ENCODE measurements at regions not wholly inside any gene's neighbourhood (a gene's known extent, or its start where the extent isn't known, plus 50 kb on each side); places are given as distances from the start of the nearest gene placed in this dataset.

- H3K36me3 ChIP-seq (ENCODE audit: insufficient read depth, low read length): no peaks in the 10 kb centered on the region
- H3K27ac ChIP-seq (ENCODE audit: low read depth, low read length): no peak overlapping the region
- peaks cover 4% of the 10 kb centered on the region for H3K4me1 ChIP-seq (ENCODE audit: insufficient read depth, low read length)
- H3K27me3 ChIP-seq (ENCODE audit: insufficient read depth, low read length): no peaks in the 10 kb centered on the region
- Mint-ChIP-seq H3K27me3 (ENCODE audit: low read depth, unreplicated experiment) (no peaks in the 10 kb centered on the region), H3K36me3 (ENCODE audit: low read depth, unreplicated experiment) (no peaks in the 10 kb centered on the region), H3K27ac (ENCODE audit: unreplicated experiment) (no peak overlapping the region), H3K4me1 (ENCODE audit: low read depth, unreplicated experiment) (peaks cover 2% of the 10 kb centered on the region), H3K9me3 (ENCODE audit: unreplicated experiment) (peaks cover 3% of the 10 kb centered on the region), H3K4me3 (ENCODE audit: unreplicated experiment) (no peak overlapping the region)
- DNase-seq (ENCODE audit: low read depth) (no peak), FAIRE-seq (peak; percentile 65)
- no peaks in the 10 kb centered on the region for H3K79me2 ChIP-seq (ENCODE audit: insufficient read depth, low read length)
- H3K4me3 ChIP-seq (ENCODE audit: insufficient read depth, low read depth, low read length): no peak overlapping the region
- TF ChIP-seq, protein P1, sequence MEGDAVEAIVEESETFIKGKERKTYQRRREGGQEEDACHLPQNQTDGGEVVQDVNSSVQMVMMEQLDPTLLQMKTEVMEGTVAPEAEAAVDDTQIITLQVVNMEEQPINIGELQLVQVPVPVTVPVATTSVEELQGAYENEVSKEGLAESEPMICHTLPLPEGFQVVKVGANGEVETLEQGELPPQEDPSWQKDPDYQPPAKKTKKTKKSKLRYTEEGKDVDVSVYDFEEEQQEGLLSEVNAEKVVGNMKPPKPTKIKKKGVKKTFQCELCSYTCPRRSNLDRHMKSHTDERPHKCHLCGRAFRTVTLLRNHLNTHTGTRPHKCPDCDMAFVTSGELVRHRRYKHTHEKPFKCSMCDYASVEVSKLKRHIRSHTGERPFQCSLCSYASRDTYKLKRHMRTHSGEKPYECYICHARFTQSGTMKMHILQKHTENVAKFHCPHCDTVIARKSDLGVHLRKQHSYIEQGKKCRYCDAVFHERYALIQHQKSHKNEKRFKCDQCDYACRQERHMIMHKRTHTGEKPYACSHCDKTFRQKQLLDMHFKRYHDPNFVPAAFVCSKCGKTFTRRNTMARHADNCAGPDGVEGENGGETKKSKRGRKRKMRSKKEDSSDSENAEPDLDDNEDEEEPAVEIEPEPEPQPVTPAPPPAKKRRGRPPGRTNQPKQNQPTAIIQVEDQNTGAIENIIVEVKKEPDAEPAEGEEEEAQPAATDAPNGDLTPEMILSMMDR (IDR thresholded peaks at IDR 0.05; ENCODE audit: insufficient read depth, low read depth, low read length): no peak
- no peak for TF ChIP-seq EZH2 (IDR thresholded peaks at IDR 0.05; ENCODE audit: insufficient read depth, low read length)
- no peak overlapping the region for H3K4me2 ChIP-seq (ENCODE audit: low read length)
- H3K9ac ChIP-seq (ENCODE audit: low read length): no peak overlapping the region
- no peaks in the 10 kb centered on the region for H4K20me1 ChIP-seq (ENCODE audit: insufficient read depth, low read length)
- H3K9me3 ChIP-seq (ENCODE audit: insufficient read depth, low read depth, low read length): no peaks in the 10 kb centered on the region
- H2AFZ ChIP-seq (ENCODE audit: low read depth, low read length): no peak overlapping the region
Observed at GRCh38 chr6:113060664-113061063, 713.5 kb downstream of the RFPL4B start.

GRCh38 chr6:113065611-113066010, 718.5 kb downstream of the RFPL4B start:
- Histone ChIP-seq H4K20me1 (ENCODE audit: insufficient read depth, low read length) (no peaks in the 10 kb centered on the region), H3K79me2 (ENCODE audit: insufficient read depth, low read length) (no peaks in the 10 kb centered on the region), H3K36me3 (ENCODE audit: insufficient read depth, low read length) (no peaks in the 10 kb centered on the region), H3K4me3 (ENCODE audit: insufficient read depth, low read depth, low read length) (no peak overlapping the region), H3K4me2 (ENCODE audit: low read length) (peak overlapping the region; percentile 34), H3K9ac (ENCODE audit: low read length) (no peak overlapping the region), H3K27me3 (ENCODE audit: insufficient read depth, low read length) (no peaks in the 10 kb centered on the region), H2AFZ (ENCODE audit: low read depth, low read length) (peak overlapping the region; percentile 48), H3K4me1 (ENCODE audit: insufficient read depth, low read length) (peaks cover 28% of the 10 kb centered on the region), H3K9me3 (ENCODE audit: insufficient read depth, low read depth, low read length) (no peaks in the 10 kb centered on the region), H3K27ac (ENCODE audit: low read depth, low read length) (peak overlapping the region; percentile 0)
- H3K27ac Mint-ChIP-seq (ENCODE audit: unreplicated experiment): peak overlapping the region; percentile 64
- DNase-seq (ENCODE audit: low read depth): peak; percentile 74
- H3K4me1 Mint-ChIP-seq (ENCODE audit: low read depth, unreplicated experiment): peaks cover 26% of the 10 kb centered on the region
- peaks cover 3% of the 10 kb centered on the region for H3K36me3 Mint-ChIP-seq (ENCODE audit: low read depth, unreplicated experiment)
- H3K9me3 Mint-ChIP-seq (ENCODE audit: unreplicated experiment): peaks cover 10% of the 10 kb centered on the region
- H3K4me3 Mint-ChIP-seq (ENCODE audit: unreplicated experiment): no peak overlapping the region
- peak; percentile 20 for FAIRE-seq
- no peak for TF ChIP-seq EZH2 (IDR thresholded peaks at IDR 0.05; ENCODE audit: insufficient read depth, low read length)
- TF ChIP-seq, protein P1 (IDR thresholded peaks at IDR 0.05; ENCODE audit: insufficient read depth, low read depth, low read length): no peak
- no peaks in the 10 kb centered on the region for H3K27me3 Mint-ChIP-seq (ENCODE audit: low read depth, unreplicated experiment)

DNA sequence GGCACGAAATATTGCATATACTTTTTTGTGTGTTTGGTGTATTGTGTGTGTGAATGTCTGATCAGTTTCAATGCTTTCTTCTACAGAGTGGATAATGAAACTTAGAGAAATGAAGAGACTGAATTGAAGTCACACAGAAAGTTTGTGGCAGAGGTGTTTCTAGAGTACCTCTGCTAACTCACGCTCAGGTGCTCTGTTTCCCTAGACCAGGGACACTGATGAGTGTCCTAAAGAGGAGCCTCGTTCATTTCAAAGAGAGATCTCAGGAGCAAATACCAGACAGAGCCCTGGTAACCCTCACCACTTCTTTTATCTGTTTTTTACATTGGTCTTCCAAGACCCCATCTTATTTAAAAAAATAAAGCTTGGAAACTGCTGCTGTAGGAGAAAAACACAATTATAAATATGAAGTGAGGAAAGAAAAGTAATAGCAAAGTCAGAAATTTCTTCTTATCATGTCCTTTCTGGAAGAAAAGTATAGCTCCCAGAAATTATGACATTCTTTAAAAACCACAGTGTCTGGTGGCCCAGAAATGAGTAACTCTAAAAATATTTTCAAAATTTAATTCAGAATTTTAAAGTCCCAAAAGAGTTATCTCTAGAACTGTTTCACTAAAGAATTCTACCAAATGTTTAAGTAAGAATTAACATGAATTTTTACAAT, 720.6 kb downstream of the RFPL4B start:
- Mint-ChIP-seq H3K4me3 (ENCODE audit: unreplicated experiment) (peak overlapping the region; percentile 69), H3K27me3 (ENCODE audit: low read depth, unreplicated experiment) (no peaks in the 10 kb centered on the region), H3K4me1 (ENCODE audit: low read depth, unreplicated experiment) (peaks cover 27% of the 10 kb centered on the region), H3K9me3 (ENCODE audit: unreplicated experiment) (peaks cover 10% of the 10 kb centered on the region), H3K36me3 (ENCODE audit: low read depth, unreplicated experiment) (peaks cover 3% of the 10 kb centered on the region), H3K27ac (ENCODE audit: unreplicated experiment) (peak overlapping the region; percentile 95)
- no peak overlapping the region for H3K4me3 ChIP-seq (ENCODE audit: insufficient read depth, low read depth, low read length)
- no peaks in the 10 kb centered on the region for H3K27me3 ChIP-seq (ENCODE audit: insufficient read depth, low read length)
- H3K27ac ChIP-seq (ENCODE audit: low read depth, low read length): peak overlapping the region; percentile 79
- no peaks in the 10 kb centered on the region for H3K79me2 ChIP-seq (ENCODE audit: insufficient read depth, low read length)
- H3K4me2 ChIP-seq (ENCODE audit: low read length): peak overlapping the region; percentile 60
- no peak for FAIRE-seq
- H3K4me1 ChIP-seq (ENCODE audit: insufficient read depth, low read length): peaks cover 28% of the 10 kb centered on the region
- no peaks in the 10 kb centered on the region for H3K9me3 ChIP-seq (ENCODE audit: insufficient read depth, low read depth, low read length)
- H2AFZ ChIP-seq (ENCODE audit: low read depth, low read length): peak overlapping the region; percentile 3
- no peak for TF ChIP-seq EZH2 (IDR thresholded peaks at IDR 0.05; ENCODE audit: insufficient read depth, low read length)
- TF ChIP-seq, protein P1 (IDR thresholded peaks at IDR 0.05; ENCODE audit: insufficient read depth, low read depth, low read length): no peak
- H3K9ac ChIP-seq (ENCODE audit: low read length): peak overlapping the region; percentile 42
- DNase-seq (ENCODE audit: low read depth): peak; percentile 65
- no peaks in the 10 kb centered on the region for H4K20me1 ChIP-seq (ENCODE audit: insufficient read depth, low read length)
- no peaks in the 10 kb centered on the region for H3K36me3 ChIP-seq (ENCODE audit: insufficient read depth, low read length)
